AG20443 (cell line): ENCODE measurements at regions not wholly inside any gene's neighbourhood (a gene's known extent, or its start where the extent isn't known, plus 50 kb on each side); places are given as distances from the start of the nearest gene placed in this dataset.
"Not testable (repeated sequence)": the region's sequence is repeated elsewhere in the genome, so short reads cannot be mapped to it uniquely, and the experiment has no call there.

Source experiments
- DNase-seq: peaks from one replicate; pipeline ENCODE4 v3.0.0; 2012; ENCODE audit warnings: low spot score, mixed read lengths

DNA sequence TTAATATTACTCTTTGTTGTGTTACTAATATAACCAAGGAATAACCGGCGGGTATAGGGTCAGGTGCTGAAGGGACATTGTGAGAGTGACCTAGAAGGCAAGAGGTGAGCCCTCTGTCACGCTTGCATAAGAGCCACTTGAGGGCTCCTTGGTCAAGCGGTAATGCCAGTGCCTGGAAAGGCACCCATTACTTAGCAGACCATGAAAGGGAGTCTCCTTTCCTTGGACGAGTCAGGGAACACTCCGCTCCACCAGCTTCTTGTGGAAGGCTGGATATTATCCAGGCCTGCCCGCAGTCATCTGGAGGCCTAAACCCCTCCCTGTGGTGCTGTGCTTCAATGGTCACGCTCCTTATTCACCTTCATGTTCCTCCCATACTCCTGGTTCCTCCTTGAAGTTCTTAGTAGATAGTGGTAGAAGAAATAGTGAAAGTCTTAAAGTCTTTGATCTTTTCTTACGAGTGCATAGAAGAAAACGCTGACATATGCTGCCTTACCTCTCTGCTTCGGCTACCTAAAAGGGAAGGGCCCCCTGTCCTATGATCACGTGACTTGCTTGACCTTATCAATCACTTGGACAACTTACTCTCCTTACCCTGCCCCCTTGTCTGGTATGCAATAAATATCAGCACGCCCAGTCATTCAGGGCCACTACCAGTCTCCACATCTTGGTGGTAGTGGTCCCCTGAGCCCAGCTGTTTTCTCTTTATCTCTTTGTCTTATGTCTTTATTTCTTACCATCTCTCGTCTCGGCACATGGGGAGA lies 59.6 kb upstream of the DMRTB1 start:
- not testable (repeated sequence) for DNase-seq

DNA sequence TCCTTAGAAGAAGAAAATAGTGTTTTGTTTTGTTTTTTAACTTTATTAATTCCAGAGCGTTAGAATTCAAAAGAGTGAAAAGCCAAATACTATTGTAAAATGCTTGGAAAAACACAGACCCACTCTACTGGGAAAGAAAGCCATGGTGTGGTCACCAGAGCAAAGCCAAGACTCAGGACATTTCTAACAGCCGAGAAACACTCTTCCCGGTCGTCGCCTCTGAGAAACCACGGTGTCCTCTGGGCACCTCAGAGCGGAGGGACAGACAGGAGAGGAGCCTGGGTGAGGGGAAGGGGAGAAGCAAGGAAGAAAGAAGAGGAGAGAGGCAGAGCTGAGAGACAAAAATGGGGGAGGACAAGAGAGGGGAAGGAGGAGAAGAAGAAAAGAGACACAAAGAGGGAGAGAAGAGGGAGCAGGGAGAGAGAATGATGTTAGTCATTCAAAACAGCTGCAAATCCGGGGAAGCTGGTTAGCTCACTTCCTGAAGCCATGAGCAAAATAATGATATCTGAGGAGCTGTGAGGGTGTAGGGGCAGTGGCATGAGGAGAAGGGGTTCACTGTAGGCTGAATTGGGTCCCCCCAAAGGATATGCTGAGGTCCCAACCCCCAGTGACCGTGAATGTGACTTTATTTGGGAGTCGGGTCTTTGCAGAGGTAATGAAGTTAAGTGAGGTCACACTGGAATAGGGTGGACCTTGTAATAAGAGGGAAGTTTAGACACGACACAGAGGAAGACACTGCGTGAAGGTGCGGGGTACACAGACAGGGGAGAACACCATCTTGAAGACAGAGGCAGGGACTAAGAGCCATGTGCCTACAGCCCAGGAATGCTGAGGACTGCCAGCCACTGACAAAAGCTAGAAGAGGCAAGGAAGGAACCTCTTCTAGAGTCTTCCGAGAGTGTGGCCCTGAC lies 58.2 kb upstream of the DMRTB1 start:
- no peak for DNase-seq

DNA sequence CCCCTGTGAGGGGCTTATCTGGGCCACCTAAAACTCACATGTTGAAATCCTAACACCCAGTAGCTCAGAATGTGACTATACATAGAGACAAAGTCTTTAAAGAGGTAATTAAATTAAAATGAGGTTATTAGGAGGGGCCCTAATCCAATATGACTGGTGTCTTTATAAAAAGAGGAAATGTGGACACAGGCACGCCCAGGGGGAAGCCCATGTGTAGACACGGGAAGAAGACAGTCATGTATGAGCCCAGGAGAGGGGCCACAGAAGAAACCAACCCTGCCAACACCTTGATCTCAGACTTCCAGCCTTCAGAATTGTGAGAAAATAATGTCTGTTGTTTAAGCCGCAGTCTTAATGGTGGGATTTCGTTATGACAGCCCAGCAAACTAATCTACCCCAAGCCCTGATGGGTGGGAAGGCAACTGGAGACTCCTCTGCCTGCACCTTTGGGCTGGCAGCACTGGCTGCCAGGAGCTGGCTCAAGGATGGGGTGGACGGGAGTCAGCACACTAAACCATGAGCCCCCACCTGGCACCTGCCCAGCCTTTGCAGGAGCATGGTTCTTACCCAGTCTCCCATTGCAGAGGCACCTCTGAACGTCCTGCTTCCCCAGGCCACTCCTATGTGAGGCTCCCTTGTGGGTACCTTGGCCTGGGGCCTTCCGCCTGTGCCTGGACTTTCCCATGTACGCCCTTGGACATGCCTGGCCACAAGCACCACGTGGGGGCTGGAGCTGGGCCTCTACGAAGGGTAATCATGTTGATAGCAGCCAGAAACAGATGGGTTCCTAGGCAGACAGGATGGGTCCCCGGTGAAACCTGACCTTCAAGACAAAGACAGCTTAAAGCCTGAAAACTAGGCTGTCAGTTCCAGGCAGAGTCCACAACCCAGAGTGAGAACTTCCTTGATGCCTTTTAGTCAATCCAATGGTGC lies 57.1 kb upstream of the DMRTB1 start:
- DNase-seq = no peak

DNA sequence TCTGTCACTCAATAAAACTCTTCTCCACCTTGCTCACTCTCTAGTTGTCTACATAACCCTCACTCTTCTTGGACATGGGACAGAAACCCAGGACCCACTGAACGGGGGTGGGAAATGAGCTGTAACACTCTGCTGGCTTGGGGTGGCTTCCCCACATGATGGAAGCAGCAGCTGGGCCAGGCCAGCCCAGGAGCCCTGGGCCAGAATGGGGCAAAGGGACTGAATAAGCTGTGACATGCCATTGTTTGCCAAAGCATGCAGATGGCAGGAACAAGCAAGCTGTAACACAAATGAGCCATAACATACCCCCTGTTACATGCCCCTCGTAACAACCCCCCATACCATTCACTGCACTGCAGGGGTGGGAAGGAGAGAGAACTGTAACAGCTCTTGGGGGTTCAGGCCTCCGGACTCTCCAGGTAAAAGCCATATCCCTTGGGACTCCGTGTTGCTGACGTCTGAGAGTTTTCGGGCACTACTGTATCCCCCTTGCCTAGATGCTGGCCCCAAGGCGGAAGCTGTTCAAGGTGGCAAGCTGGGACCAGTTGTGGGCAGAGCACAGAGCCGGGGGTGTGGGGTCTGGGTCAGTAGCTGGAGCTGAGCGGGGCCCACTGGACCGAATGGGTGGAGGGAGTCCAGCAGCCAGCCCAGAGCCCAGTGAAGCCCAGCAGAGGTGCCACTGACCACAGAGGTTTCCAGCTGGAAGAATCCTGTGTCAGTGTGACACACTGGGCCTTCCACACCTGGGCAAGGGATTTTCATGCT lies 56.1 kb upstream of the DMRTB1 start:
- no peak for DNase-seq

DNA sequence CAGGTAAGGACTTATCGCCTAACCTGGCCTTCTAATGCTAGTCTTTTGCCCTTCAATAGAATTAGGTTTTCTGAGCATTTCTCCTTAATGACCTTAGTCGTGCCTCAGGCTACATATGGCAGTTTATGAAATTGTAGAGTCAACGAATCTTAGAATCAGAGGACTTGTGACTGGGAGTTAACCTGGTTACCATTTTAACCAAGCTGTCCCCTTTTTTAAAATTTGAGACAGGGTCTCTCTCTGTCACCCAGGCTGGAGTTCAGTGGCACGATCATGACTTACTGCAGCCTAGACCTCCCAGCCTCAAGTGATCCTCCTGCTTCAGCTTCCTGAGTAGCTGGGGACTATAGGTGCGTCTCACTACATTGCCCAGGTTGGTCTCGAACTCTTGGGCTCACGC lies 53.5 kb upstream of the DMRTB1 start:
- no peak for DNase-seq

DNA sequence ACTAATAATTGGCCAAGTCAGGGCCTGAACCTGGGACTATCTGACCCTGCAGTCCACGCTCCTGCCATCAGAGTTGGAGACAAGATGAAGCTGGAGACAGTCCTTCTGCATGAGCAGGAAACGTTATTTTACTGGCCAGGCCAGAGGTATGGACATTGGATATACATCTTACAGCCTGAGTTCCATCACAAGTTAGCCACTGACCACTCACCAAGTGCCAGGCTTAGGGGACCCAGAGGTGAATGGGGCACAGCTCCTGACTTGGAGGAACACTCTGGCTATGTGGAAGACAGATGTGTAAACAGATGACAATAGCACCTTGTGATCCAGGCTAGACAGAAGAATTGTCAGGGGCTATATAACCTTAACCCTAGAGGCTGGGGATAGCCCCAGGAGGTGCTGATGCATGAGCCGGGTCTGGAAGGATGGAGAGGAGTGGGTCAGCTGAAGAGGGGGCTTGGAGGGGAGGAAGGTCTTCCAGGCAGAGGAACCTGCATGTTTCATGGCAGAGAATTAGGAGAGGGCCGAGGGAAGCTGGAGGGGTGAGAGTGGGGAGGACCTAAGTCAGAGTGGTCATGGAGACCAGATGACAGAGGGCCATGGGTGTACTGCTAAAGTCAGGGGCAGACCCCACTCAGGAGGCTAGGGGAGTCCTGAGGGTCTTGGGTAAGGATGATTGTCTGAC lies 52.5 kb upstream of the DMRTB1 start:
- DNase-seq = no peak

DNA sequence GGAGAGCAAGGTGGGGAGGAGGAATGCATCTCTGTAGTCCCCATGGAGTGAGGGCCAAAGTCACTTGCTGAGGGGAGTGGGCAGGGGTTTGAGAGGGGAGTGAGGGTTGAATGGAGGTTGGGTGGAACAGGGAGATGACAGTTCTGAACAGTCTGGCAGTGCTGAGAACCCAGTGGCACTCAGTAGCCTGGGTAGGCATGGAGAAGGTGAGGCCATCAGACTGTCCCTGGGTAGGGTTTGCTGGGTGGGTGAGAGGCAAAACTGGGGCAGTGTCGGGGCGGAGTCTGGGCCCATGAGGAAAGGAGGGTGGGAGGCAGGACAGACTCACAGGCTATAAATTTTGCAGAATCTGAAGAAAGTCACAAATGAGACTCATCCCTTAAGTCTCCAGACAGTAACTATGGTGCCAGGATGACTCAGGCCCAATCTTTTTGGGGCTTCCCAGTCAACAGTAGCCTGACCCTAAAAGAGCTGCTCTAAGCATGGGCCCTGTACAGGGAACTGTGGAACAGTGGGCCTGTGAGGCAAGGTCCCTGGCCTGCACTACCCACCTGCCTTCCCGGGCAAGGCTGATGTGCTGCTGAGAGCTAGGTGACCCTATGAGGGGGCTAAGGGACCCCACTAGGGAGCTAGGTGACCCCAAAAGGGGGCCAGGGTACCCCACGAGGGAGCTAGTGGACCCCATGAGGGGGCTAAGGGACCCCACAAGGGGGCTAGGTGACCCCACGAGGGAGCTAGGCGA lies 51.0 kb upstream of the DMRTB1 start:
- DNase-seq = peak; percentile 42

DNA sequence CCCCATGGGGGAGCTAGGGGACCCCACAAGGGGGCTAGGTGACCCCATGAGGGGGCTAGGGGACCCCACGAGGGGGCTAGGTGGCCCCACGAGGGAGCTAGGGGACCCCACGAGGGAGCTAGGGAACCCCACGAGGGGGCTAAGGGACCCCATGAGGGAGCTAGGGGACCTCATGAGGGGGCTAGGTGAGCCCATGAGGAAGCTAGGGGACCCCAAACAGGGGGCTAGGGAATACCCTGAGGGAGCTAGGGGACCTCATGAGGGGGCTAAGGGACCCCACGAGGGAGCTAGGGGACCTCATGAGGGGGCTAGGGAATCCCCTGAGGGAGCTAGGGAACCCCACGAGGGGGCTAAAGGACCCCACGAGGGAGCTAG lies 50.5 kb upstream of the DMRTB1 start:
- no peak for DNase-seq

DNA sequence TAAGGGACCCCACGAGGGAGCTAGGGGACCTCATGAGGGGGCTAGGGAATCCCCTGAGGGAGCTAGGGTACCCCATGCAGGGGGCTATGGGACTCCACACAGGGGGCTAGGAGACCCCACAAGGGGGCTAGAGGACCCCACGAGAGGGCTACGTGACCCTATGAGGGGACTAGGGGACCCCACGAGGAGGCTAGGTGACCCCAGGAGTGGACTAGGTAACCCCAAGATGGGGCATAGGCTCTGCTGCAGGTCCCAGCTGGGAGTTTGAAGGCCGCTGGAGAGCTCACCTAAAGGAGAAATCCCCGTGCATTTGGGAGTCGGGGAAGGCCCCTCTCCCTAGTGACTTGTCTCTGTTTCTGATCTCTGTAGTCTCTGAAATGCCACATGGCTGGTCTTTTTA lies 50.0 kb upstream of the DMRTB1 start:
- DNase-seq = no peak
